T-helper 2 cell (primary cell): ENCODE measurements at regions not wholly inside any gene's neighbourhood (a gene's known extent, or its start where the extent isn't known, plus 50 kb on each side); places are given as distances from the start of the nearest gene placed in this dataset.
"Not testable (repeated sequence)": the region's sequence is repeated elsewhere in the genome, so short reads cannot be mapped to it uniquely, and the experiment has no call there.

Experiments used
- DNase-seq, 5 experiments: peaks; one replicate each; pipeline versions ENCODE4 v3.0.0 to v3.0.0-alpha.2; 2012 to 2022

- DNase-seq: no peak
These were observed 348.4 kb upstream of the FTMT start for GRCh38 chr5:121503111-121503840.

- DNase-seq: no peak
These were observed 334.7 kb upstream of the FTMT start for GRCh38 chr5:121516997-121517396.

DNA sequence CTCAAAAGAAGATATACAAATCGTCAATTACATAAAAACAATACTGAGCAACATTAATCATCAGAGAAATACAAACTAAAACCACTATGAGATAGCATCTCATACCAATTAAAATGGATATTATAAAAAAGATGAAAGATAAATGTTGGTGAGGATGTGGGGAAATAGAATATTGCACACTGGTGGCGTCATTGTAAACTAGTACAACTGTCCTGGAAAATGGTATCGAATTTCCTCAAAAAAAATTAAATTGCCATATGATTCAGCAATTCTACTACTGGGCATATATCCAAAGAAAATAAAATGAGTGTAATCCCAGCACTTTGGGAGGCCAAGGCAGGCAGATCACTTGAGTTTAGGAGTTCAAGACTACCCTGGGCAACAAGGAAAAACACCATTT lies 326.0 kb upstream of the FTMT start:
- no peak for DNase-seq

DNA sequence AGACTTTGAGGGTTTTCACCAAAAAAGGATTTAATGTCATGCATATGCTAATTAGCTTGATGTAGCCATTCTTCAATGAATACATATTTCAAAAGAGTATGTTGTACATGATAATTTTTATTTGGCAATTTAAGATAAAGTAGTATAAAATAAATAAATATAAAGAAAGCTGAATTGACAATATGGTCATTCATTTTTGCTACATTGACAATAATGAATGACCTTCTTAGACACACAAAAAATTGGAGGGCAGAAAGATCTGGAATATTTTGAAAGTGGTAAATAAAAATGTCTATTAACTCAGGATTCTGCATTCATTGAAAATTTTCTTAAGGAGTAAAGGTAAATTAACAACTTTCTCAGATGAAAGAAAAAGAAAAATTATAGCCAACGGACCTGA lies 324.8 kb upstream of the FTMT start:
- no peak for DNase-seq

DNA sequence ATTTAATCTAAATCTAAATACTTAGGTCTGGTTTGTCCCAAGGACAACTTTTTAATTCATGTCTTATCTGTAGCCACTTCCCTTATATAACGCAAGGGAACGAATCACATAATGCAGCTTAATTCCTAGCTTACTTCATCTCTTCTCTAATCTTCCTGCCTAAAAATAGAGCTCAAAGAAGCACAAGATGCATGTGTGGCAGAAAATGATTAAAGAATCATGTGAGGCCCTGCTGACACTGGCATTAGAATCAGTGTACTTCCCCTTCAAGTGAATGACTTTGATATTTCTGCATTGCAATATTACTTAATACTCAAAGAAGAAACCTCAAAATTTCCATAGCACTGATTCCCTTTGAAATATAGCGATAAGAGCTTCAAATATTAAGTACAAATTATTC lies 317.9 kb upstream of the FTMT start:
- no peak for DNase-seq

DNA sequence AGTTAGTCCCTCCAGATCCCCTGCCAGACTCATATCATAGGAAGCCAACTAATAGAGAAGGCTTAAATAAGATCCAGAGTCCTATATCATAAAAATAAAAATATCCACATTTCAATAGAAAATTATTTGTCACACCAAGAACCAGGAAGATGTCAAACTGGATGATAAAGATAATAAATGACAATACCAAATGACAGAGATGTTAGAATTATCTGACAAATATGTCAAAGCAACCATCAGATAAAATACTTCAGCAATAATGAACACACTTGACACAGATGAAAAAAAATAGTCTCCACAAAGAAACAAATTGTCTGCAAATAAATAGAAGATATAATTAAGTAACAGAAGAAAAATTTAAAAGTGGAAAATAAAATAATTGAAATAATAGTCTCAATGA lies 300.7 kb upstream of the FTMT start:
- no peak for DNase-seq

GRCh38 chr5:121559832-121560231 lies 291.9 kb upstream of the FTMT start:
- no peak for DNase-seq

GRCh38 chr5:121572061-121572460 lies 279.6 kb upstream of the FTMT start:
- no peak for DNase-seq

- DNase-seq: no peak
These were observed 277.8 kb upstream of the FTMT start for GRCh38 chr5:121573721-121574382.

GRCh38 chr5:121581588-121581987 lies 270.1 kb upstream of the FTMT start:
- no peak for DNase-seq

DNA sequence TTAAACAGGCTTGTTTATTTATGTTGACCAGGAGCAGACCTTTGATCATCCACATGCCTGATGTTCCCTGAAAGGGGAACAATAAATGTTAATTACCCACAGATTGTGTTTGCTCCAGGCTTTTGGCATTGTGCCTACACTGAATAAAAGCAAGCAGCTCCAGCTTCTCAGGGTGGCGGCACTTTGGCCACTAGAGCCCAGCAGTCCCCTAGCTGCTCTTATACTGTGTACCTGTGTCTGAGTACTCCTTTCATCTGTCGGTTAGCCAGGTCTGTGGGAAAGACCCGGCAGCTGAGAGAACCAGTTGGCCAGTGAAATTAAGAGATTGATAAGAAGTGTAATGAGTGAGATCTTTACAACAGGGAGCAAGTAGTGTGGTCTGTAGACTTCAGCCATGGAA lies 254.8 kb upstream of the FTMT start:
- DNase-seq: no peak

DNA sequence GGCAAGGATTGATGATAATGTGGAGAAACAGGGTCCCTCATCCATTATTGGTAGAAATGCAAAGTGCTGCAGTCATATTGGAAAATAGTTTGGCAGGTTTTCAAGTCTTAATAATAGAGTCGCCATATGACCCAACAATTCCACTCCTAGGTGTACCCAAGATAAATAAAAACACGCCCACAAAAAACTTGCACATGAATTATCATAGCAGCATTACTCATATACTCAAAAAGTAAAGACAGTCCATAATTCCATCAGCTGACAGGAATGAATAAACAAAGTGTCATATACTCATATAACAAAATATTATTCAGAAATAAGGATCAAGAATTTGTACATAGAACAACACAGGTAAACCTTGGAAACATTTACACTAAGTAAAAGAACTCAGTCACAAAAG lies 242.9 kb upstream of the FTMT start:
- no peak for DNase-seq

- no peak for DNase-seq
These were observed 227.6 kb upstream of the FTMT start for GRCh38 chr5:121624035-121624434.

- no peak for DNase-seq
These were observed 222.9 kb upstream of the FTMT start for GRCh38 chr5:121628783-121629182.

GRCh38 chr5:121630402-121630801 lies 221.3 kb upstream of the FTMT start:
- DNase-seq: no peak

DNA sequence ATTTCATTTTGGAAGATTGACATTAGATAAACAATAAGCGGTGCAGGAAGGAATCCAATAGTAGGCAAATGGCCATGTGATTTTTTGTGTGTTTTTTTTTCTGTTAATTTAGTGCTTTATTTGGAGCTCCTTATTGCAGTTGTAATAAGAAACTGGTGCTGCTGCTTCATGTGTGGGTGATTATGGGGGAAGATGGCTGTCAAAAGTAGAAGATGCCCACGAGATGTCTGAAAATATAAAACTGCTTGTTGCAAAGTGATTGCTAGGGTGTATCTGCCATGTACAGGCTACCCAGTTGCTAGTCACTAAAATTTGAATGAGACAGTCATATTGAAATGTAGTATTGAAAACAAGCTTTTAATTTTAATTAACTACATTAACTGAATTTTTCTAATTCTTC lies 216.7 kb upstream of the FTMT start:
- DNase-seq: no peak

DNA sequence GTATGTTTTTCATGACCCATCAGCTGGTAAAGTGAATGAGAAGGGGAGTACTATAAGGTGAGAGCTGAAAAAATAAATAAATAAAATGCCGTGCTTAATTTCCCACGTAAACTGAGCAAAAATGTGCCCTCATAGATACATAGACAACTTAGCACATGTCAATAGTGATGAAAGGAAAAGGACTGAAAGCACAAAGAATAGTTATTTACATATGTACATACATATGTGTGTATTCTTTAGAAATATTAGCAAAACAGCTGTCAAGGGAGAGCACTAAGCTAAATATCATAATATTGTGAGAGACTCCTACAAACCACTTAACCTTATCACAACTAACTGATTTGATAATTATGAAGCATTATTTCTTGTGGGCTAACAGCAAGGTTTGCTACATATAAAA lies 213.6 kb upstream of the FTMT start:
- no peak for DNase-seq

- DNase-seq: no peak
These were observed 211.4 kb upstream of the FTMT start for GRCh38 chr5:121640298-121640697.

DNA sequence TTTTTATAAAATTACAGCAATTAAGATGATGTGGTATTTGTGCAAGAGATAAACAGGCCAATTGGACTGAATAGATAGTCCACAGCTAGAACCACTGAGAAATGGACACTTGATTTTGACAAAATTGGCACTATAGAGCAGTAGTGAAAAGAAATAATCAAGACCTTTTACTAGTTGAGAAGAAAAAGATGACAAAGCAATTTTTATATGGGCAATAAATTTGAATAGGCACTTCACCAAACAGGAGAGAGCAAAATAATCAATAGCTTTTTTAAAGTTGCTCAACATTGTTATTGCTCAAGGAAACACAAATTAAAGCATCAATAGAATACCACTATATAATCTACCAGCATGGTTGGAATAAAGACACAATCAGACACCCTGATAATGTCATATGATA lies 193.5 kb upstream of the FTMT start:
- DNase-seq: no peak

DNA sequence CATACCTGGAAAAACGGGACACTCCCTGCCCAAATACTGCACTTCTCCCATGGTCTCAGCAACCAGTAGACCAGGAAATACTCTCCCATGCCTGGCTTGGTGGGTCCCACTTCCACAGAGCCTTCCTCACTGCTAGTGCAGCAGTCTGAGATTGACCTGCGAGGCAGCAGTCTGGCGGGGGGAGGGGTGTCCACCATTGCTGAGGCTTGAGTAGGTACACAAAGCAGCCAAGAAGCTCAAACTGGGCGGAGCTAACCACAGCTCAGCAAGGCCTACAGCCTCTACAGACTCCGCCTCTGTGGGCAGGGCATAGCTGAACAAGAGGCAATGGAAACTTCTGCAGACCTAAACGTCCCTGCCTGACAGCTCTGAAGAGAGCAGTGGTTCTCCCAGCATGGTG lies 191.5 kb upstream of the FTMT start:
- no peak for DNase-seq

- DNase-seq: not testable (repeated sequence)
These were observed 186.1 kb upstream of the FTMT start for GRCh38 chr5:121665542-121665941.

GRCh38 chr5:121667292-121667691 lies 184.4 kb upstream of the FTMT start:
- DNase-seq: no peak

- DNase-seq: no peak
These were observed 183.0 kb upstream of the FTMT start for GRCh38 chr5:121668635-121669034.

DNA sequence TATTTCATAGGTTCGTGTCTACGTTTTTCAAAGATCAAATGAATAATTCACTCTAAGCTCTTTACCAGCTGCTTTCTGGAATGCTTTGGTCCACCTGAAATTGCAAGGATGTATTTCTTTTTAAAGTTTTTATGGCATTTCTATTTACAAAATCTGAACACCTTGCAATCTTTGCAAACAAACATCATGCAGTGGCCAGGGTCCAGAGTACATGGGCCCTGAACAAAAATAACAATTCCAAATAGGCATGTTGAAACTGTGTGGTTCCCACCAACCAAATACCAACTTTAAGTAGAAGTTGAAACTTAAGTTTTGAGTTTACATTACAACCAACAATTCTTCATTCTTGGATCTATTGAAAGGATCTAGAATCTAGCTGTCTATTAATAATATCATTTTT lies 180.1 kb upstream of the FTMT start:
- no peak for DNase-seq

GRCh38 chr5:121675924-121676323 lies 175.8 kb upstream of the FTMT start:
- DNase-seq: no peak
